WERI-Rb-1 (cell line): ENCODE measurements at regions not wholly inside any gene's neighbourhood (a gene's known extent, or its start where the extent isn't known, plus 50 kb on each side); places are given as distances from the start of the nearest gene placed in this dataset.

Source experiments
- DNase-seq: peaks from one replicate; pipeline ENCODE4 v3.0.0-alpha.2; 2020
- H3K27ac ChIP-seq: fragments of 250-450 bp; sonication (Bioruptor Pico); 2 replicates; pipeline ENCODE4 v1.5.1; 2020; ENCODE audit warnings: mild to moderate bottlenecking, moderate library complexity
- H3K27me3 ChIP-seq: fragments of 250-450 bp; sonication (Bioruptor Pico); 2 replicates; pipeline ENCODE4 v1.5.1; 2021; ENCODE audit warnings: mild to moderate bottlenecking, low read depth, moderate library complexity; ENCODE audit not compliant: insufficient read depth, severe bottlenecking
- H3K36me3 ChIP-seq: fragments of 250-450 bp; sonication (Bioruptor Pico); 2 replicates; pipeline ENCODE4 v1.5.1; 2020; ENCODE audit warnings: mild to moderate bottlenecking, moderate library complexity
- H3K4me3 ChIP-seq: 2 replicates; pipeline ENCODE4 v1.5.1; 2011; ENCODE audit warnings: low read depth, mild to moderate bottlenecking, control low read depth, low read length
- H3K9me3 ChIP-seq: fragments of 250-450 bp; sonication (Bioruptor Pico); 2 replicates; pipeline ENCODE4 v1.5.1; 2021; ENCODE audit warnings: mild to moderate bottlenecking, moderate library complexity; ENCODE audit not compliant: severe bottlenecking
- TF ChIP-seq, protein P1 (sequence below): IDR thresholded peaks from 2 replicates; pipeline ENCODE4 v1.5.1; 2011; ENCODE audit warnings: low read depth, mild to moderate bottlenecking, control low read depth, inconsistent platforms, low read length

DNA sequence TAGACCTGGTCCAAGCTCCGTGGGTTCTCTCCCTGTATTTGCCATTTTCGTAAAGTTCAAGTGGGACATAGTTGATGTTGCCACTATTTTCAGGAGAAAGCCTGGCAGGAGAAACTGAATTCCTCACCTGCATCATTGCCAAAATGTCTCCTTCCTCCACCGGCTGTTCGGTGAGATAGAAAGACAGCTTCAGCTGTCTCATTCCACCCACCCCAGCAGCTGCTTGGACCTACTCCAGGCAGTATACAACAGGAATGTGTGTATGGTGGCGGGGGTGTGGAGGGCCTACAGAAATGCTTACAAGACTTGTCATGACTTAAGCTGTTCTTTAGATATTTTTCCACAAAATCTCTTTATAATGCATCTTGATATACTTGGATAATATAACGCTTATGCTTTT, 132.7 kb upstream of the RAP2B start:
- no peaks in the 10 kb centered on the region for H3K27me3 ChIP-seq
- H3K27ac ChIP-seq = no peak overlapping the region
- no peak for DNase-seq
- H3K4me3 ChIP-seq = no peak overlapping the region
- TF ChIP-seq, protein P1, sequence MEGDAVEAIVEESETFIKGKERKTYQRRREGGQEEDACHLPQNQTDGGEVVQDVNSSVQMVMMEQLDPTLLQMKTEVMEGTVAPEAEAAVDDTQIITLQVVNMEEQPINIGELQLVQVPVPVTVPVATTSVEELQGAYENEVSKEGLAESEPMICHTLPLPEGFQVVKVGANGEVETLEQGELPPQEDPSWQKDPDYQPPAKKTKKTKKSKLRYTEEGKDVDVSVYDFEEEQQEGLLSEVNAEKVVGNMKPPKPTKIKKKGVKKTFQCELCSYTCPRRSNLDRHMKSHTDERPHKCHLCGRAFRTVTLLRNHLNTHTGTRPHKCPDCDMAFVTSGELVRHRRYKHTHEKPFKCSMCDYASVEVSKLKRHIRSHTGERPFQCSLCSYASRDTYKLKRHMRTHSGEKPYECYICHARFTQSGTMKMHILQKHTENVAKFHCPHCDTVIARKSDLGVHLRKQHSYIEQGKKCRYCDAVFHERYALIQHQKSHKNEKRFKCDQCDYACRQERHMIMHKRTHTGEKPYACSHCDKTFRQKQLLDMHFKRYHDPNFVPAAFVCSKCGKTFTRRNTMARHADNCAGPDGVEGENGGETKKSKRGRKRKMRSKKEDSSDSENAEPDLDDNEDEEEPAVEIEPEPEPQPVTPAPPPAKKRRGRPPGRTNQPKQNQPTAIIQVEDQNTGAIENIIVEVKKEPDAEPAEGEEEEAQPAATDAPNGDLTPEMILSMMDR = no peak
- H3K9me3 ChIP-seq = no peaks in the 10 kb centered on the region
- H3K36me3 ChIP-seq = no peaks in the 10 kb centered on the region

DNA sequence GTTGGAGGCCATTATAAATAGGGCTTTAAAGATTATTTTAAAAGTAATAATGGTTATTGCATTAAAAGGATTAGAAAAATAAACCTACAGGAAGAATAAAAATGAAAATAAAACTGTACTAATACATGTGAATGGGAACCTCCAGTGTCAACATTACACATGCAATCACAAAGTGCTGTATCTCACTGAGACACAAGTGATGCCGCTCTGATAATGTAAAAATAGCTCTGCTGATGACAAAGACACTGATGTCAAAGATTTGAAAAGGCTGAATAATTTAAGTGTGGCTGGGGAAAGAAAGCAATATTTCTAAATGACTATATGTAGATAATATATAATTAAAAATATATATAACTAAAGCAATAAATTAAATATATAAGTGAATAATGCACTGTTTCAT, 129.1 kb upstream of the RAP2B start:
- H3K27me3 ChIP-seq = no peaks in the 10 kb centered on the region
- no peaks in the 10 kb centered on the region for H3K36me3 ChIP-seq
- no peaks in the 10 kb centered on the region for H3K9me3 ChIP-seq
- no peak overlapping the region for H3K27ac ChIP-seq
- DNase-seq = no peak
- no peak overlapping the region for H3K4me3 ChIP-seq
- TF ChIP-seq, protein P1 = no peak

DNA sequence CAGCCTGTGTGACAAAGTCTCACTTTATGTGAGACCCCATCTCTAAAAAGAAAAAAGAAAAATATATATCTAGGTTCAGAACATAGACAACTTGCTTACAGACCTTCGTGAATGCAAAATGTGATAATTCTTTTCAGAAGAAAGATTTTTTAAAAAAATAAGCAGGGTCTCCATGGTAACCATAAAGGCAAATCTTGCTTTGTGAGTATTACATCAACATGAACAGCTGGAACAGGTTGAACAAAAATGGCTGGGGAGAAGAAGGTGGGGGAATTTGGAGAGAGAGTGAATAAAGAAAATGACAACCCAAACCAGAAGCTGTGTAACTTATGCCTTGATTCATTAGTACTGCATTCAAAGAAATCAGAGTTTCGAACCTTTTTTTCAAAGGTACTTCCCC, 125.2 kb upstream of the RAP2B start:
- Histone ChIP-seq H3K36me3 (no peaks in the 10 kb centered on the region), H3K4me3 (no peak overlapping the region), H3K27ac (no peak overlapping the region), H3K9me3 (no peaks in the 10 kb centered on the region), H3K27me3 (no peaks in the 10 kb centered on the region)
- TF ChIP-seq, protein P1 = no peak
- DNase-seq = no peak

DNA sequence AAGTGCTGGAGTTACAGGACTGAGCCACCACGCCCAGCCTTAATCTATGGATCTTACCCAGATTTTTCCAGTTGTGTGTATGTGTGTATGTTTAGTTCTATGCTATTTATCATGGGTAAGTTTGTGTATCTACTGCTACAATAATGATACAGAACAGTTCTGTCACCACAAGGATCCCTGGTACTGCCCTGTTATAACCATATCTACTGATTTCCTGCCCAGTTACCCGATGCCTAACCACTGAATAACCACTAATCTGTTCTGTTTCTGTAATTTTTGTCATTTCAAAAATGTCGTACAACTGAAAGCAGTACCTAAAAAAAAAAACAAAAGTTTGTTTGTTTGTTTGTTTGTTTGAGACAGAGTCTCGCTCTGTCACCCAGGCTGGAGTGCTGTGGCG, 123.7 kb upstream of the RAP2B start:
- Histone ChIP-seq H3K27ac (no peak overlapping the region), H3K36me3 (no peaks in the 10 kb centered on the region), H3K9me3 (no peaks in the 10 kb centered on the region), H3K27me3 (no peaks in the 10 kb centered on the region), H3K4me3 (no peak overlapping the region)
- DNase-seq = no peak
- TF ChIP-seq, protein P1 = no peak

DNA sequence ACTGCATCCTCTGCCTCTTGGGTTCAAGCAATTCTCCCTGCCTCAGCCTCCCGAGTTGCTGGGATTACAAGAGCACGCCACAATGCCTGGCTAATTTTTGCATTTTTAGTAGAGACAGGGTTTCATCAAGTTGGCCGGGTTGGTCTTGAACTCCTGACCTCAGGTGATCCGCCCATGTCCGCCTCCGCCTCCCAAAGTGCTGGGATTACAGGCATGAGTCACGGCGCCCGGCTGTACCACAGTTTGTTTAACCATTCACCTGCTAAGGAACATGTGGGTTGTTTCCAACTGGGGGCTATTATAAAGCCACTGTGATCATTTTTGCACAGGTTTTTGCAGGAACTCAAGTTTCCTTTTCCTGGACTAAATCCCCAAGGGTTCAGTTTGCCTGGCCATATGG, 123.2 kb upstream of the RAP2B start:
- Histone ChIP-seq H3K4me3 (no peak overlapping the region), H3K36me3 (no peaks in the 10 kb centered on the region), H3K27ac (no peak overlapping the region), H3K9me3 (no peaks in the 10 kb centered on the region), H3K27me3 (no peaks in the 10 kb centered on the region)
- TF ChIP-seq, protein P1 = no peak
- no peak for DNase-seq

DNA sequence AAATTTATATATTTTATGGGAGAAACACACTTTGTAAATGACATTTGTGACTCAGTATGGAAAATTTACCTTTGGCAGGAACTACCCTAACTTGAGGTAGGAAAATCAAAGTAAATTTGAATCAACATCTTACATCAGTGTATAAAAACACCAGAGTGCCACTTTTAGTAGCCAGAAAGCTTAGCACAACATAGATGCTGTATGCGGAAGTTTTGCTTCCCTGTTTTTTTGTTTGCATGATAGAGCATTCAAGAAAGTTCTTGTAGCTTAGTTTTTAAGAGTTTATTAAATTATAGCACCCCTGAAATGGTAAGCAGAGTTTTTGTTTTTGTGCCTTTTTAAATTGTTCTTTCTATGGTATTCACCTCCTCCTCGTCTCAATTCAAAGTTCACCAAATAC, 120.8 kb upstream of the RAP2B start:
- Histone ChIP-seq H3K27me3 (no peaks in the 10 kb centered on the region), H3K36me3 (no peaks in the 10 kb centered on the region), H3K27ac (no peak overlapping the region), H3K4me3 (no peak overlapping the region), H3K9me3 (no peaks in the 10 kb centered on the region)
- TF ChIP-seq, protein P1 = no peak
- DNase-seq = no peak
